ENCODE measurements at regions not wholly inside any gene's neighbourhood (a gene's known extent, or its start where the extent isn't known, plus 50 kb on each side); places are given as distances from the start of the nearest gene placed in this dataset.
"Not testable (repeated sequence)": the region's sequence is repeated elsewhere in the genome, so short reads cannot be mapped to it uniquely, and the experiment has no call there.

GRCh38 chr21:35470522-35470921, 421.4 kb upstream of the RUNX1 start:
- H3K36me3 ChIP-seq: no peaks in the 10 kb centered on the region
- no peak for DNase-seq (ENCODE audit: low spot score in 2 of 2)
- no peak for TF ChIP-seq POLR2A (IDR thresholded peaks at IDR 0.05)
- TF ChIP-seq EP300 (IDR thresholded peaks at IDR 0.05): no peak
- TF ChIP-seq, protein P1, sequence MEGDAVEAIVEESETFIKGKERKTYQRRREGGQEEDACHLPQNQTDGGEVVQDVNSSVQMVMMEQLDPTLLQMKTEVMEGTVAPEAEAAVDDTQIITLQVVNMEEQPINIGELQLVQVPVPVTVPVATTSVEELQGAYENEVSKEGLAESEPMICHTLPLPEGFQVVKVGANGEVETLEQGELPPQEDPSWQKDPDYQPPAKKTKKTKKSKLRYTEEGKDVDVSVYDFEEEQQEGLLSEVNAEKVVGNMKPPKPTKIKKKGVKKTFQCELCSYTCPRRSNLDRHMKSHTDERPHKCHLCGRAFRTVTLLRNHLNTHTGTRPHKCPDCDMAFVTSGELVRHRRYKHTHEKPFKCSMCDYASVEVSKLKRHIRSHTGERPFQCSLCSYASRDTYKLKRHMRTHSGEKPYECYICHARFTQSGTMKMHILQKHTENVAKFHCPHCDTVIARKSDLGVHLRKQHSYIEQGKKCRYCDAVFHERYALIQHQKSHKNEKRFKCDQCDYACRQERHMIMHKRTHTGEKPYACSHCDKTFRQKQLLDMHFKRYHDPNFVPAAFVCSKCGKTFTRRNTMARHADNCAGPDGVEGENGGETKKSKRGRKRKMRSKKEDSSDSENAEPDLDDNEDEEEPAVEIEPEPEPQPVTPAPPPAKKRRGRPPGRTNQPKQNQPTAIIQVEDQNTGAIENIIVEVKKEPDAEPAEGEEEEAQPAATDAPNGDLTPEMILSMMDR (IDR thresholded peaks at IDR 0.05): no peak
- H3K4me3 ChIP-seq: no peak overlapping the region
- H3K27ac ChIP-seq: no peak overlapping the region
- no peaks in the 10 kb centered on the region for H3K27me3 ChIP-seq
- no peaks in the 10 kb centered on the region for H3K9me3 ChIP-seq
- WGBS, 2 donors: 70 to 80% methylated on average over 5 of the region's 5 CpGs
- peaks cover 0 to 5% (median 0%) of the 10 kb centered on the region in 4 donors for H3K4me1 ChIP-seq

GRCh38 chr21:35469498-35469897, 420.4 kb upstream of the RUNX1 start:
- no peaks in the 10 kb centered on the region for H3K36me3 ChIP-seq
- DNase-seq (ENCODE audit: low spot score in 2 of 2): no peak
- H3K27ac ChIP-seq: no peak overlapping the region
- no peaks in the 10 kb centered on the region for H3K9me3 ChIP-seq
- H3K27me3 ChIP-seq: no peaks in the 10 kb centered on the region
- H3K4me3 ChIP-seq: no peak overlapping the region
- H3K4me1 ChIP-seq: no peaks in the 10 kb centered on the region
- WGBS, 2 donors: 97 to 100% methylated on average over 1 of the region's 1 CpG
- no peak for TF ChIP-seq POLR2A (IDR thresholded peaks at IDR 0.05)
- TF ChIP-seq EP300 (IDR thresholded peaks at IDR 0.05): no peak

DNA sequence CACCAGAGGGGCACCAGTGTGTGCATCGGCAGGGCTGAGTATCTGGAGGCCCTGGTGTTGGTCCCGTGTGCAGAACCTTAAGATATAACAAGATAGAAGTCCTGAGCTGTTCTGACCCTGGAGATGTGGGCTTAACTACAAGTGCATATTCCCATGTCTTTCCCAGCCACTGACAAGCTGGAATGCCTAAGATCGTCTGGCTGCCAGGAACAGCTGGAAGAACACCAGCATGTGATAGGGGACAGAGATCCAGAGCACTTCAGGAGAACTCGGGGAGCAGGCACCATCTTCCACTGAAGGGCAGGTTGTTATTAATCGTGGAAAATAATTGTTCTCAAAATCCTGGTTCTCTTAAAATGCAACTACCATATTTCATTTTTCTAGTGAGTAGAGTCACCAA, 419.9 kb upstream of the RUNX1 start:
- TF ChIP-seq EP300 (IDR thresholded peaks at IDR 0.05): no peak
- TF ChIP-seq POLR2A (IDR thresholded peaks at IDR 0.05): no peak
- TF ChIP-seq, protein P1 (IDR thresholded peaks at IDR 0.05): no peak
- WGBS, 2 donors: 76 to 82% methylated on average over 5 of the region's 5 CpGs
- H3K36me3 ChIP-seq: no peaks in the 10 kb centered on the region

DNA sequence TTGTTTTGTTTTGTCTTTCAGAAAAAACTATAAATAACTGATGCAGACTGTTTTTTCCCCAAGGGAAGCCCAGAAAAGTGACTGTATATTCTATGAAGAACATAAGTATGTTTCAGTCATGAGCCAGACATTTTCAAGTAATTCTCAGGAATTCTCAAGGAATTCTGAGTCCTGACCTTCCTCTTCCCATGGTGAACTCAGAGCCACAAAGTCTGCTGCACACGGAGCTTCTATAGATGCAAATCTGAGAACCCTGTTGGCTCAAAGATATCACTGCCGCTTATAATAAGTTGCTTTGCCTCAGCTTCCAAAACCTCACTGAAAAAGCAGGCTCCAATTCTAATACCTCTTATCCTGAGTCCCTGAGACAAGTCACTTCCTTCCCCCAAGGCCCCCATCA, 418.5 kb upstream of the RUNX1 start:
- 45 to 47% methylated on average over 2 of the region's 2 CpGs for WGBS, 2 donors
- H3K4me1 ChIP-seq: no peaks in the 10 kb centered on the region
- no peak overlapping the region for H3K4me3 ChIP-seq
- TF ChIP-seq, protein P1 (IDR thresholded peaks at IDR 0.05): no peak
- TF ChIP-seq EP300 (IDR thresholded peaks at IDR 0.05): no peak
- no peak for TF ChIP-seq POLR2A (IDR thresholded peaks at IDR 0.05)
- no peaks in the 10 kb centered on the region for H3K9me3 ChIP-seq
- no peaks in the 10 kb centered on the region for H3K27me3 ChIP-seq
- no peak for DNase-seq (ENCODE audit: low spot score in 2 of 2)
- no peaks in the 10 kb centered on the region for H3K36me3 ChIP-seq
- no peak overlapping the region for H3K27ac ChIP-seq

More for the DNA sequence above, 419.9 kb upstream of the RUNX1 start:
- no peak overlapping the region for H3K27ac ChIP-seq
- DNase-seq (ENCODE audit: low spot score in 2 of 2): no peak
- H3K9me3 ChIP-seq: no peaks in the 10 kb centered on the region
- H3K4me3 ChIP-seq: no peak overlapping the region
- no peaks in the 10 kb centered on the region for H3K27me3 ChIP-seq
- no peaks in the 10 kb centered on the region for H3K4me1 ChIP-seq

- H3K27me3 ChIP-seq; H3K27ac ChIP-seq; H3K4me1 ChIP-seq; H3K36me3 ChIP-seq; DNase-seq (ENCODE audit: low spot score in 2 of 2); H3K4me3 ChIP-seq; H3K9me3 ChIP-seq: not testable (repeated sequence)
- WGBS, 2 donors: 93 to 97% methylated on average over 5 of the region's 5 CpGs
Measured at GRCh38 chr21:35466681-35467080, 417.6 kb upstream of the RUNX1 start.

GRCh38 chr21:35465741-35466140, 416.6 kb upstream of the RUNX1 start:
- no peaks in the 10 kb centered on the region for H3K36me3 ChIP-seq
- TF ChIP-seq, protein P1 (IDR thresholded peaks at IDR 0.05): no peak
- peak in 1 of 2 donors; percentile 19 for TF ChIP-seq EP300 (IDR thresholded peaks at IDR 0.05)
- TF ChIP-seq POLR2A (IDR thresholded peaks at IDR 0.05): no peak
- WGBS, 2 donors: 90 to 94% methylated on average over 2 of the region's 2 CpGs
- DNase-seq (ENCODE audit: low spot score in 2 of 2): no peak
- H3K4me3 ChIP-seq: no peak overlapping the region
- H3K27ac ChIP-seq: no peak overlapping the region
- no peaks in the 10 kb centered on the region for H3K9me3 ChIP-seq
- H3K27me3 ChIP-seq: no peaks in the 10 kb centered on the region
- no peaks in the 10 kb centered on the region for H3K4me1 ChIP-seq

Measured in tibial nerve (tissue), 4 donors.